ENCODE measurements at regions not wholly inside any gene's neighbourhood (a gene's known extent, or its start where the extent isn't known, plus 50 kb on each side); places are given as distances from the start of the nearest gene placed in this dataset.

DNA sequence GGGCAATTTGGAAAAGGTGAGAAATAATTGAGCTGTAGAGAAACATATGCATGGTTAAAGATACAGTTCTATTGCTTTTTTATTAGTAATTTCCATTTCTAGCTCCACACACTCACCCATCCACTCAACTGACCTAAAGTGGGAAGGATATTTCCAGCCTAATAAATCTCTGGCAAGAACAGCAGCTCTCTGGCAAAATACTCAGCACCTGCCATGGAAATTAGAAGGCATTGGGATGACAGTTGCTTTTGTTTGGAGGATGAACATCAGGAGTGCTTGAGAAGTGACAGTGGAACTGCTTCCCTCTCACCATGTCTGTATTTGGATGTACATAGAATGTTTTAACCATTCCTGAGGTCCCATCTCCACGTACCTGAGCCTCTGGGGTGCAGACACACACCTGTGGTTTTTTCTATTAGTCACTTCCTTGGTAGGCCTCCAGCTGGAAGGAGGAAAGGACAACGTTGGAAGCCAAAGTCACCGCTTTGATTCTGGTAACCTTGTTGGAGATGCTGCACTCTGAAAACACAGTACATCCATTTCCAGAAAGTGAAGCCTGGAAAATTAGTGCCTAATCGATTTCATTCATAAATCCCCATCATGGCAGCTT lies 62.3 kb upstream of the RUNX1 start:
- no peak for DNase-seq
- Mint-ChIP-seq H3K27ac (ENCODE audit: unreplicated experiment) (no peak overlapping the region), H3K27me3 (ENCODE audit: unreplicated experiment) (no peaks in the 10 kb centered on the region), H3K4me3 (ENCODE audit: unreplicated experiment) (no peak overlapping the region), H3K9me3 (ENCODE audit: unreplicated experiment) (no peaks in the 10 kb centered on the region), H3K4me1 (ENCODE audit: low read depth, unreplicated experiment) (no peaks in the 10 kb centered on the region), H3K36me3 (ENCODE audit: unreplicated experiment) (no peaks in the 10 kb centered on the region)
- TF ChIP-seq, protein P1, sequence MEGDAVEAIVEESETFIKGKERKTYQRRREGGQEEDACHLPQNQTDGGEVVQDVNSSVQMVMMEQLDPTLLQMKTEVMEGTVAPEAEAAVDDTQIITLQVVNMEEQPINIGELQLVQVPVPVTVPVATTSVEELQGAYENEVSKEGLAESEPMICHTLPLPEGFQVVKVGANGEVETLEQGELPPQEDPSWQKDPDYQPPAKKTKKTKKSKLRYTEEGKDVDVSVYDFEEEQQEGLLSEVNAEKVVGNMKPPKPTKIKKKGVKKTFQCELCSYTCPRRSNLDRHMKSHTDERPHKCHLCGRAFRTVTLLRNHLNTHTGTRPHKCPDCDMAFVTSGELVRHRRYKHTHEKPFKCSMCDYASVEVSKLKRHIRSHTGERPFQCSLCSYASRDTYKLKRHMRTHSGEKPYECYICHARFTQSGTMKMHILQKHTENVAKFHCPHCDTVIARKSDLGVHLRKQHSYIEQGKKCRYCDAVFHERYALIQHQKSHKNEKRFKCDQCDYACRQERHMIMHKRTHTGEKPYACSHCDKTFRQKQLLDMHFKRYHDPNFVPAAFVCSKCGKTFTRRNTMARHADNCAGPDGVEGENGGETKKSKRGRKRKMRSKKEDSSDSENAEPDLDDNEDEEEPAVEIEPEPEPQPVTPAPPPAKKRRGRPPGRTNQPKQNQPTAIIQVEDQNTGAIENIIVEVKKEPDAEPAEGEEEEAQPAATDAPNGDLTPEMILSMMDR (IDR thresholded peaks at IDR 0.05; ENCODE audit: partially characterized antibody, unreplicated experiment) = no peak

DNA sequence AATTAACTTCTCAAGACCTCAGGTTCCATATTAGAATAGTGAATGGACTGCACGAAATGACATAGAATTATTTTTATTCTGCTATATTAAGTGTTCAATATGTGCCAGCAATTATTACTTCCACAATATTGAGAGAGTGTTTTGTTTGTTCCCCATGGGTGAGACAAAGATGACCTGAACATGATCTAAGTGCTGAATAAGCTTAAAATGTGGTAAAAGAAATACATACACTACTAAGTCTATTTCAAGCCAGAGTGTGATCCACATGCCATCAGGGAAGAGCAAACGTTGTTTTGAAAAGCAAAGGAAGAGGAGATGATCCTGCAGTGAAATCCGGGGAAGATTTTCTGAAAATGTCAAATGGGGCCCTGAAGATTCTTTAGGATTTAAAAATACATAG lies 59.8 kb upstream of the RUNX1 start:
- Mint-ChIP-seq H3K27me3 (ENCODE audit: unreplicated experiment) (no peaks in the 10 kb centered on the region), H3K27ac (ENCODE audit: unreplicated experiment) (no peak overlapping the region), H3K4me3 (ENCODE audit: unreplicated experiment) (no peak overlapping the region), H3K9me3 (ENCODE audit: unreplicated experiment) (no peaks in the 10 kb centered on the region), H3K4me1 (ENCODE audit: low read depth, unreplicated experiment) (no peaks in the 10 kb centered on the region), H3K36me3 (ENCODE audit: unreplicated experiment) (no peaks in the 10 kb centered on the region)
- DNase-seq = no peak
- TF ChIP-seq, protein P1 (IDR thresholded peaks at IDR 0.05; ENCODE audit: partially characterized antibody, unreplicated experiment) = no peak

- no peaks in the 10 kb centered on the region for H3K9me3 Mint-ChIP-seq (ENCODE audit: unreplicated experiment)
- no peak for DNase-seq
- H3K27me3 Mint-ChIP-seq (ENCODE audit: unreplicated experiment) = no peaks in the 10 kb centered on the region
- H3K4me3 Mint-ChIP-seq (ENCODE audit: unreplicated experiment) = no peak overlapping the region
- H3K36me3 Mint-ChIP-seq (ENCODE audit: unreplicated experiment) = no peaks in the 10 kb centered on the region
- H3K27ac Mint-ChIP-seq (ENCODE audit: unreplicated experiment) = no peak overlapping the region
- TF ChIP-seq, protein P1 (IDR thresholded peaks at IDR 0.05; ENCODE audit: partially characterized antibody, unreplicated experiment) = no peak
- no peaks in the 10 kb centered on the region for H3K4me1 Mint-ChIP-seq (ENCODE audit: low read depth, unreplicated experiment)
Measured at GRCh38 chr21:35107520-35107919, 58.4 kb upstream of the RUNX1 start.

DNA sequence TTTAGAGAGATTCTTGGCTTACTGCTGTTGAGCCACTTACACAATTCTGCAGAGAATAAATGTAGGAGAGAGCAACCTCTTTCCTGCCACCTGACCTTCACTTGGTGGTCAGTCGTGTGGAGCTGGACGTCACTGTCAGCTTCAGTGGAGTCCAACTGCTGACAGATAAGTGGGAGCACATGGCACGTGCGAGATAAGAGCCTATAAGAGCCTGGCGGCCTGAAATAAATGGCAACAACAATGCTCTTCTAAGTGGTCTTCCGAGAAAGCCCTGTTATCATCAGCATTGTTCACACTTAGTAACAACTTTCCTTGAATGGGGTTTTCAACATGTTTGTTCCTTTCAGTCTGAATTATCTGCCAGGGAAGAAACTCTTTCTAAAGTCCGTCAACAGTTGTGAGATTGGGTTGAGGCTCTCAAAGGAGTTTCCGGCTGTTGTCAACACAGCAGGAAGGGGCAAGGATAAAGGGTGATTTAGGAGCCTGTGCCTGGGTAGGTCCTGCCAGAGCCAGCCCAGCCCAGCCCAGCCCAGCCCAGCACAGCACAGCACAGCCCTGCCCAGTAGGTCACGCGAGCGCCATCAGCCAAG lies 57.2 kb upstream of the RUNX1 start:
- Mint-ChIP-seq H3K27ac (ENCODE audit: unreplicated experiment) (no peak overlapping the region), H3K9me3 (ENCODE audit: unreplicated experiment) (no peaks in the 10 kb centered on the region), H3K36me3 (ENCODE audit: unreplicated experiment) (no peaks in the 10 kb centered on the region), H3K4me3 (ENCODE audit: unreplicated experiment) (no peak overlapping the region), H3K4me1 (ENCODE audit: low read depth, unreplicated experiment) (no peaks in the 10 kb centered on the region), H3K27me3 (ENCODE audit: unreplicated experiment) (no peaks in the 10 kb centered on the region)
- TF ChIP-seq, protein P1 (IDR thresholded peaks at IDR 0.05; ENCODE audit: partially characterized antibody, unreplicated experiment) = no peak
- DNase-seq = no peak
